Endodermal cell (in vitro differentiated cells): ENCODE measurements at regions not wholly inside any gene's neighbourhood (a gene's known extent, or its start where the extent isn't known, plus 50 kb on each side); places are given as distances from the start of the nearest gene placed in this dataset.
"Not testable (repeated sequence)": the region's sequence is repeated elsewhere in the genome, so short reads cannot be mapped to it uniquely, and the experiment has no call there.

ENCODE experiments used
- DNase-seq: peaks from one replicate; pipeline ENCODE4 v3.0.0-alpha.2; 2017
- H3K27ac ChIP-seq: 2 replicates; pipeline ENCODE4 v1.5.1; 2013; ENCODE audit warnings: mild to moderate bottlenecking, low read depth, low read length, moderate library complexity
- H3K27me3 ChIP-seq: 2 replicates; pipeline ENCODE4 v1.6.1; 2013; ENCODE audit warnings: mild to moderate bottlenecking, low read length, moderate library complexity; ENCODE audit not compliant: insufficient read depth, control insufficient read depth, poor library complexity, severe bottlenecking
- H3K36me3 ChIP-seq: 2 replicates; pipeline ENCODE4 v1.7.0; 2013; ENCODE audit warnings: mild to moderate bottlenecking, low read length, moderate library complexity; ENCODE audit not compliant: control insufficient read depth, insufficient read depth
- H3K4me1 ChIP-seq: one replicate; pipeline ENCODE4 v1.7.0; 2013; ENCODE audit warnings: low read length; ENCODE audit not compliant: control insufficient read depth, insufficient read depth
- H3K4me3 ChIP-seq: 2 replicates; pipeline ENCODE4 v1.5.1; 2013; ENCODE audit warnings: mild to moderate bottlenecking, low read length, moderate library complexity
- H3K9ac ChIP-seq: 2 replicates; pipeline ENCODE4 v1.6.1; 2013; ENCODE audit warnings: mild to moderate bottlenecking, low read length, moderate library complexity; ENCODE audit not compliant: poor library complexity, severe bottlenecking; ENCODE audit errors: extremely low read depth
- H3K9me3 ChIP-seq: 2 replicates; pipeline ENCODE4 v1.6.1; 2013; ENCODE audit warnings: mild to moderate bottlenecking, low read length, moderate library complexity; ENCODE audit not compliant: control insufficient read depth
- H3K27ac Mint-ChIP-seq: 2 replicates; pipeline ENCODE4 v1.8.0; 2020; ENCODE audit warnings: mixed read lengths
- H3K27me3 Mint-ChIP-seq: 2 replicates; pipeline ENCODE4 v1.8.0; 2021; ENCODE audit warnings: mild to moderate bottlenecking, mixed read lengths; ENCODE audit not compliant: insufficient read depth
- H3K36me3 Mint-ChIP-seq: 2 replicates; pipeline ENCODE4 v1.8.0; 2020; ENCODE audit warnings: low read depth, mixed read lengths
- H3K4me1 Mint-ChIP-seq: 2 replicates; pipeline ENCODE4 v1.8.0; 2020; ENCODE audit warnings: mixed read lengths
- H3K4me3 Mint-ChIP-seq: 2 replicates; pipeline ENCODE4 v1.8.0; 2020; ENCODE audit warnings: mild to moderate bottlenecking, moderate library complexity, mixed read lengths
- H3K9me3 Mint-ChIP-seq: 2 replicates; pipeline ENCODE4 v1.8.0; 2020; ENCODE audit warnings: mild to moderate bottlenecking, mixed read lengths
- WGBS, 2 experiments: methylation state at CpG; one replicate each; pipeline versions ENCODE4 v1.1.5 to v1.1.7; 2013; ENCODE audit warnings: missing lambda C conversion rate in 2 of 2, mixed read lengths in 1 of 2; ENCODE audit not compliant: insufficient coverage in 1 of 2, insufficient read length in 1 of 2; 5-methylcytosine and 5-hydroxymethylcytosine counted together
- TF ChIP-seq, protein P1 (sequence below): fragments of 200-600 bp; sonication (generic); conservative IDR thresholded peaks from 2 replicates; pipeline ENCODE4 v1.5.0; 2021; ENCODE audit warnings: antibody characterized with exemption, mild to moderate bottlenecking

GRCh38 chr6:122276637-122277036, 122.8 kb upstream of the HSF2 start:
- Histone ChIP-seq H3K4me3 (no peak overlapping the region), H3K4me1 (no peaks in the 10 kb centered on the region), H3K27ac (no peak overlapping the region), H3K9ac (no peak overlapping the region), H3K36me3 (no peaks in the 10 kb centered on the region), H3K9me3 (no peaks in the 10 kb centered on the region), H3K27me3 (no peaks in the 10 kb centered on the region)
- H3K9me3 Mint-ChIP-seq, result peaks cover 7% of the 10 kb centered on the region
- H3K27ac Mint-ChIP-seq, result no peak overlapping the region
- H3K4me3 Mint-ChIP-seq, result no peak overlapping the region
- TF ChIP-seq, protein P1, sequence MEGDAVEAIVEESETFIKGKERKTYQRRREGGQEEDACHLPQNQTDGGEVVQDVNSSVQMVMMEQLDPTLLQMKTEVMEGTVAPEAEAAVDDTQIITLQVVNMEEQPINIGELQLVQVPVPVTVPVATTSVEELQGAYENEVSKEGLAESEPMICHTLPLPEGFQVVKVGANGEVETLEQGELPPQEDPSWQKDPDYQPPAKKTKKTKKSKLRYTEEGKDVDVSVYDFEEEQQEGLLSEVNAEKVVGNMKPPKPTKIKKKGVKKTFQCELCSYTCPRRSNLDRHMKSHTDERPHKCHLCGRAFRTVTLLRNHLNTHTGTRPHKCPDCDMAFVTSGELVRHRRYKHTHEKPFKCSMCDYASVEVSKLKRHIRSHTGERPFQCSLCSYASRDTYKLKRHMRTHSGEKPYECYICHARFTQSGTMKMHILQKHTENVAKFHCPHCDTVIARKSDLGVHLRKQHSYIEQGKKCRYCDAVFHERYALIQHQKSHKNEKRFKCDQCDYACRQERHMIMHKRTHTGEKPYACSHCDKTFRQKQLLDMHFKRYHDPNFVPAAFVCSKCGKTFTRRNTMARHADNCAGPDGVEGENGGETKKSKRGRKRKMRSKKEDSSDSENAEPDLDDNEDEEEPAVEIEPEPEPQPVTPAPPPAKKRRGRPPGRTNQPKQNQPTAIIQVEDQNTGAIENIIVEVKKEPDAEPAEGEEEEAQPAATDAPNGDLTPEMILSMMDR, result no peak
- H3K36me3 Mint-ChIP-seq, result no peaks in the 10 kb centered on the region
- DNase-seq, result no peak
- no peaks in the 10 kb centered on the region for H3K27me3 Mint-ChIP-seq
- 86 to 90% methylated on average over 1 of the region's 1 CpG for WGBS, 2 experiments
- H3K4me1 Mint-ChIP-seq, result no peaks in the 10 kb centered on the region

DNA sequence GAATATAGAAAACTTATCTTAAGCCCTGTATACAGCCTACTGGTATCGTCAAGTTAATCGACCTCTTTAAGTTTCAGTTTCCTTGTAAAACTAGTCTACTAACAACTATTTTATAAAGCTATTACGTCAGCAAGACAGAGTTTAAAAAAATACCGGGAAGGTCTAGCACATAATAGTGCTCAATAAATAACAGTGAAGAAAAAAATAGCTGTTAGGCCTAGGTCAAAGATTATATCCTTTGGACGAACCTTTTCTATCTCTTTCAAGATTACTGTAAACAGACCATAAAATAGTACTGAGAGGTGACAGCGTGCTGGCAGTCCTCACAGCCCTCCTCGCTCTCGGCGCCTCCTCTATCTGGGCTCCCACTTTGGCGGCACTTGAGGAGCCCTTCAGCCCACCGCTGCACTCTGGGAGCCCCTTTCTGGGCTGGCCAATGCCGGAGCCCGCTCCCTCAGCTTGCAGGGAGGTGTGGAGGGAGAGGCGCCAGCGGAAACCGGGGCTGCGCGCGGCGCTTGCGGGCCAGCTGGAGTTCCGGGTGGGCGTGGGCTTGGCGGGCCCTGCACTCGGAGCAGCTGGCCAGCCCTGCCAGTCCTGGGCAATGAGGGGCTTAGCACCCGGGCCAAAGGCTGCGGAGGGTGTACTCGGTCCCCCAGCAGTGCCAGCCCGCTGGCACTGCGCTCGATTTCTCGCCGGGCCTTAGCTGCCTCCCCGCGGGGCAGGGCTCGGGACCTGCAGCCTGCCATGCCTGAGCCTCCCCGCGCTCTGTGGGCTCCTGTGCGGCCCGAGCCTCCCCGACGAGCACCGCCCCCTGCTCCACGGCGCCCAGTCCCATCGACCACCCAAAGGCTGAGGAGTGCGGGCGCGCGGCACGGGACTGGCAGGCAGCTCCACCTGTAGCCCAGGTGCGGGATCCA, 119.1 kb upstream of the HSF2 start:
- not testable (repeated sequence) for H3K36me3 ChIP-seq, H3K27ac Mint-ChIP-seq, DNase-seq, H3K9me3 Mint-ChIP-seq, H3K4me1 ChIP-seq, H3K4me3 ChIP-seq, H3K9me3 ChIP-seq, H3K9ac ChIP-seq, H3K27me3 Mint-ChIP-seq, H3K27me3 ChIP-seq, H3K36me3 Mint-ChIP-seq, H3K27ac ChIP-seq, H3K4me3 Mint-ChIP-seq, H3K4me1 Mint-ChIP-seq
- WGBS, 2 experiments, result 96 to 99% methylated on average over 28 to 52 of the region's 52 CpGs

DNA sequence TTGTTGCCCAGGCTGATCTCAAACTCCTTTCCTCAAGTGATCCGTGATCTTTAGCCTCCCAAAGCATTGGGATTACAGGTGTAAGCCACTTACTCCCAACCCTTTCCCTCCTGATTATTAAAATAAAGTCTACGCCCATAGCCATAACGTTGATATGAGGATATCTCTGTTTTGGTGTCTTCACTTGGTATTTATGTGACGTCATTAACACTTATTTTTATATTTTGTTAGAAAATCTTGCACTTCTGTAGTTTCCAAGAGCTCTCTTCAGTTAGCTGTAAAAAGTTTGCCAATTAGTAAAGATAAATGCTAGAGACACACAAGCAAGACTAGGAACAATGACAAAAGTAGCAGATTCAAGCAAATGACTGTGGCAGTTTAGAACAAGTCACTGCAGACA, 115.6 kb upstream of the HSF2 start:
- H3K9me3 ChIP-seq, result peaks cover 8% of the 10 kb centered on the region
- no peak overlapping the region for H3K27ac ChIP-seq
- no peaks in the 10 kb centered on the region for H3K4me1 Mint-ChIP-seq
- no peak for DNase-seq
- no peak overlapping the region for H3K27ac Mint-ChIP-seq
- peaks cover 7% of the 10 kb centered on the region for H3K9me3 Mint-ChIP-seq
- WGBS, 2 experiments, result 71 to 91% methylated on average over 1 to 4 of the region's 4 CpGs
- H3K4me3 ChIP-seq, result no peak overlapping the region
- H3K4me1 ChIP-seq, result no peaks in the 10 kb centered on the region
- H3K27me3 Mint-ChIP-seq, result no peaks in the 10 kb centered on the region
- TF ChIP-seq, protein P1, result no peak
- no peak overlapping the region for H3K9ac ChIP-seq
- no peaks in the 10 kb centered on the region for H3K27me3 ChIP-seq
- no peaks in the 10 kb centered on the region for H3K36me3 ChIP-seq
- no peak overlapping the region for H3K4me3 Mint-ChIP-seq
- no peaks in the 10 kb centered on the region for H3K36me3 Mint-ChIP-seq
